Neuronal stem cell (in vitro differentiated cells): ENCODE measurements at regions not wholly inside any gene's neighbourhood (a gene's known extent, or its start where the extent isn't known, plus 50 kb on each side); places are given as distances from the start of the nearest gene placed in this dataset.

Source experiments
- DNase-seq: peaks from one replicate; pipeline ENCODE4 v3.0.0-alpha.2; 2013; ENCODE audit warnings: low spot score
- H2AFZ ChIP-seq: one replicate; pipeline ENCODE4 v1.6.1; 2013; ENCODE audit warnings: mild to moderate bottlenecking, low read length, inconsistent platforms
- H2AK5ac ChIP-seq: 2 replicates; pipeline ENCODE4 v1.6.1; 2013; ENCODE audit warnings: low read depth, mild to moderate bottlenecking, inconsistent platforms, low read length, moderate library complexity, mixed read lengths
- H2BK120ac ChIP-seq: 2 replicates; pipeline ENCODE4 v1.6.1; 2013; ENCODE audit warnings: low read depth, mild to moderate bottlenecking, inconsistent platforms, low read length, moderate library complexity, mixed read lengths
- H2BK12ac ChIP-seq: one replicate; pipeline ENCODE4 v1.6.1; 2013; ENCODE audit warnings: low read length, inconsistent platforms
- H2BK15ac ChIP-seq: 2 replicates; pipeline ENCODE4 v1.6.1; 2013; ENCODE audit warnings: mild to moderate bottlenecking, low read length, inconsistent platforms, mixed read lengths
- H2BK5ac ChIP-seq: one replicate; pipeline ENCODE4 v1.6.1; 2013; ENCODE audit warnings: inconsistent platforms, mild to moderate bottlenecking, low read length, moderate library complexity
- H3K14ac ChIP-seq: one replicate; pipeline ENCODE4 v1.6.1; 2013; ENCODE audit warnings: low read length, inconsistent platforms
- H3K18ac ChIP-seq: 2 replicates; pipeline ENCODE4 v1.6.1; 2013; ENCODE audit warnings: low read length, inconsistent platforms
- H3K23ac ChIP-seq: 2 replicates; pipeline ENCODE4 v1.6.1; 2013; ENCODE audit warnings: low read depth, mild to moderate bottlenecking, mixed read lengths, low read length, inconsistent platforms; ENCODE audit not compliant: poor library complexity
- H3K27ac ChIP-seq: replicated peaks from 3 replicates; pipeline ENCODE4 v1.5.1; 2013; ENCODE audit warnings: low read length, inconsistent platforms
- H3K27me3 ChIP-seq, 3 experiments: 2 replicates each; pipeline ENCODE4 v1.6.1; 2013; ENCODE audit warnings: low read length in 3 of 3, mild to moderate bottlenecking in 2 of 3, inconsistent platforms in 1 of 3, low read depth in 1 of 3, mixed read lengths in 1 of 3, moderate library complexity in 1 of 3; ENCODE audit not compliant: control insufficient read depth in 3 of 3, insufficient read depth in 3 of 3
- H3K36me3 ChIP-seq, 2 donors: replicated peaks in 1 of 2; 2 replicates each; pipeline ENCODE4 v1.6.1; 2013; ENCODE audit warnings: low read length in 2 of 2; ENCODE audit not compliant: control insufficient read depth in 2 of 2, insufficient read depth in 2 of 2
- H3K4ac ChIP-seq: 2 replicates; pipeline ENCODE4 v1.6.1; 2013; ENCODE audit warnings: inconsistent platforms, mild to moderate bottlenecking, low read length, moderate library complexity
- H3K4me1 ChIP-seq, 2 donors: 1 replicate in 1 of 2; 2 replicates in 1 of 2; pipeline ENCODE4 v1.6.1; 2013; ENCODE audit warnings: low read length in 2 of 2, low read depth in 1 of 2; ENCODE audit not compliant: control insufficient read depth in 2 of 2, insufficient read depth in 1 of 2
- H3K4me2 ChIP-seq: one replicate; pipeline ENCODE4 v1.6.1; 2013; ENCODE audit warnings: mild to moderate bottlenecking, low read length, inconsistent platforms; ENCODE audit not compliant: insufficient read depth, poor library complexity, severe bottlenecking
- H3K4me3 ChIP-seq, 2 donors: 2 replicates each; pipeline ENCODE4 v1.5.1; 2013; ENCODE audit warnings: low read length in 2 of 2, mild to moderate bottlenecking in 2 of 2, inconsistent platforms in 1 of 2, moderate library complexity in 1 of 2
- H3K79me1 ChIP-seq: one replicate; pipeline ENCODE4 v1.6.1; 2013; ENCODE audit warnings: low read depth, mild to moderate bottlenecking, inconsistent platforms, low read length, moderate library complexity
- H3K9ac ChIP-seq: one replicate; pipeline ENCODE4 v1.6.1; 2013; ENCODE audit warnings: mild to moderate bottlenecking, low read depth, low read length, inconsistent platforms; ENCODE audit not compliant: poor library complexity
- H3K9me3 ChIP-seq, 2 donors: replicated peaks in 1 of 2; 2 replicates each; pipeline versions ENCODE3 to v1.6.1; 2013; ENCODE audit warnings: low read length in 2 of 2, mild to moderate bottlenecking in 2 of 2, inconsistent platforms in 1 of 2, low read depth in 1 of 2, mixed read lengths in 1 of 2, moderate library complexity in 1 of 2; ENCODE audit not compliant: control insufficient read depth in 2 of 2, insufficient read depth in 1 of 2
- H4K8ac ChIP-seq: one replicate; pipeline ENCODE4 v1.6.1; 2013; ENCODE audit warnings: low read depth, mild to moderate bottlenecking, inconsistent platforms, low read length, moderate library complexity
- H4K91ac ChIP-seq: one replicate; pipeline ENCODE4 v1.6.1; 2013; ENCODE audit warnings: low read length, low read depth, mild to moderate bottlenecking, inconsistent platforms; ENCODE audit not compliant: poor library complexity
- WGBS, 2 donors: extraction: QIAGEN DNeasy Blood & Tissue Kit; methylation state at CpG; one replicate each; pipeline ENCODE4 v1.1.7; 2013; ENCODE audit warnings: missing lambda C conversion rate in 2 of 2, mixed read lengths in 1 of 2; ENCODE audit not compliant: insufficient read length in 2 of 2, insufficient replicate concordance in 1 of 2; ENCODE audit errors: extremely low coverage in 2 of 2; 5-methylcytosine and 5-hydroxymethylcytosine counted together

- Histone ChIP-seq H3K14ac (no peak overlapping the region), H2AFZ (no peak overlapping the region)
- DNase-seq = no peak
These were observed 185.4 kb upstream of the SLC24A3 start for GRCh38 chr20:19026901-19027644.

GRCh38 chr20:19027971-19028370, 184.5 kb upstream of the SLC24A3 start:
- H3K23ac ChIP-seq = no peak overlapping the region
- H3K9ac ChIP-seq = peak overlapping the region; percentile 24
- H4K91ac ChIP-seq = no peak overlapping the region
- no peaks in the 10 kb centered on the region for H3K9me3 ChIP-seq
- H3K27me3 ChIP-seq = no peaks in the 10 kb centered on the region
- H3K79me1 ChIP-seq = no peaks in the 10 kb centered on the region
- no CpG with 5 or more reads among the region's 9 CpGs for WGBS, 2 donors
- H3K18ac ChIP-seq = peak overlapping the region; percentile 25
- no peak for DNase-seq
- H2BK120ac ChIP-seq = no peak overlapping the region
- no peak overlapping the region for H4K8ac ChIP-seq
- no peak overlapping the region for H2BK5ac ChIP-seq
- H3K27ac ChIP-seq = no peak overlapping the region
- no peak overlapping the region for H3K4me2 ChIP-seq
- H3K36me3 ChIP-seq = no peaks in the 10 kb centered on the region
- no peaks in the 10 kb centered on the region for H3K4me1 ChIP-seq
- H2BK12ac ChIP-seq = no peak overlapping the region
- no peak overlapping the region for H2AK5ac ChIP-seq
- no peak overlapping the region for H3K14ac ChIP-seq
- no peak overlapping the region for H3K4ac ChIP-seq
- no peak overlapping the region for H3K4me3 ChIP-seq
- H2AFZ ChIP-seq = no peak overlapping the region
- no peak overlapping the region for H2BK15ac ChIP-seq

More at GRCh38 chr20:19026901-19027644, 185.4 kb upstream of the SLC24A3 start:
- H3K23ac ChIP-seq = no peak overlapping the region
- no peaks in the 10 kb centered on the region for H3K4me1 ChIP-seq
- H3K27me3 ChIP-seq = no peaks in the 10 kb centered on the region
- H3K18ac ChIP-seq = no peak overlapping the region
- no peak overlapping the region for H4K8ac ChIP-seq
- H3K4me2 ChIP-seq = no peak overlapping the region
- no peaks in the 10 kb centered on the region for H3K36me3 ChIP-seq
- H2AK5ac ChIP-seq = no peak overlapping the region
- WGBS, 2 donors = no CpG with 5 or more reads among the region's 11 CpGs
- H2BK5ac ChIP-seq = no peak overlapping the region
- H4K91ac ChIP-seq = no peak overlapping the region
- H2BK120ac ChIP-seq = no peak overlapping the region
- H2BK15ac ChIP-seq = no peak overlapping the region
- no peaks in the 10 kb centered on the region for H3K9me3 ChIP-seq
- no peak overlapping the region for H3K9ac ChIP-seq
- no peak overlapping the region for H3K27ac ChIP-seq
- no peaks in the 10 kb centered on the region for H3K79me1 ChIP-seq
- no peak overlapping the region for H2BK12ac ChIP-seq
- no peak overlapping the region for H3K4ac ChIP-seq
- no peak overlapping the region for H3K4me3 ChIP-seq

- Histone ChIP-seq H3K4me3 (no peak overlapping the region), H3K9ac (no peak overlapping the region), H2BK15ac (no peak overlapping the region), H2BK5ac (no peak overlapping the region), H3K4ac (no peak overlapping the region), H2AK5ac (no peak overlapping the region), H2BK12ac (no peak overlapping the region), H3K18ac (no peak overlapping the region), H3K27ac (no peak overlapping the region), H3K79me1 (no peaks in the 10 kb centered on the region), H3K4me1 (no peaks in the 10 kb centered on the region), H3K4me2 (no peak overlapping the region), H3K9me3 (no peaks in the 10 kb centered on the region), H2AFZ (no peak overlapping the region), H4K8ac (no peak overlapping the region), H3K36me3 (no peaks in the 10 kb centered on the region), H4K91ac (no peak overlapping the region), H3K23ac (no peak overlapping the region), H3K27me3 (no peaks in the 10 kb centered on the region), H3K14ac (no peak overlapping the region), H2BK120ac (no peak overlapping the region)
- WGBS, 2 donors = no CpG with 5 or more reads among the region's 3 CpGs
- no peak for DNase-seq
These were observed 170.7 kb upstream of the SLC24A3 start for GRCh38 chr20:19041787-19042186.

GRCh38 chr20:19045371-19045770, 167.1 kb upstream of the SLC24A3 start:
- Histone ChIP-seq H4K91ac (no peak overlapping the region), H3K4me2 (no peak overlapping the region), H3K18ac (no peak overlapping the region), H3K4me3 (no peak overlapping the region), H2AFZ (no peak overlapping the region), H3K27ac (no peak overlapping the region), H3K79me1 (no peaks in the 10 kb centered on the region), H4K8ac (no peak overlapping the region), H3K27me3 (no peaks in the 10 kb centered on the region), H2BK12ac (no peak overlapping the region), H3K23ac (no peak overlapping the region), H2BK15ac (no peak overlapping the region), H2BK120ac (no peak overlapping the region), H3K9ac (no peak overlapping the region), H3K36me3 (no peaks in the 10 kb centered on the region), H3K14ac (no peak overlapping the region), H2AK5ac (no peak overlapping the region), H3K9me3 (no peaks in the 10 kb centered on the region), H2BK5ac (no peak overlapping the region), H3K4ac (no peak overlapping the region), H3K4me1 (no peaks in the 10 kb centered on the region)
- DNase-seq = no peak
- WGBS, 2 donors = no CpG with 5 or more reads among the region's 4 CpGs
